ENCODE measurements at regions not wholly inside any gene's neighbourhood (a gene's known extent, or its start where the extent isn't known, plus 50 kb on each side); places are given as distances from the start of the nearest gene placed in this dataset.

GRCh38 chr4:22877486-22878052, 184.8 kb downstream of the GBA3 start:
- no peak for DNase-seq (ENCODE audit: low spot score)

- no peak for DNase-seq (ENCODE audit: low spot score)
Measured at GRCh38 chr4:22876270-22876669, 183.5 kb downstream of the GBA3 start.

- no peak for DNase-seq (ENCODE audit: low spot score)
Measured at GRCh38 chr4:22875587-22876257, 183.0 kb downstream of the GBA3 start.

GRCh38 chr4:22874334-22874912, 181.7 kb downstream of the GBA3 start:
- DNase-seq (ENCODE audit: low spot score): no peak

GRCh38 chr4:22873899-22874298, 181.2 kb downstream of the GBA3 start:
- DNase-seq (ENCODE audit: low spot score): no peak

- no peak for DNase-seq (ENCODE audit: low spot score)
Measured at GRCh38 chr4:22870847-22871449, 178.2 kb downstream of the GBA3 start.

GRCh38 chr4:22869235-22869634, 176.5 kb downstream of the GBA3 start:
- DNase-seq (ENCODE audit: low spot score): no peak

Data from SK-N-DZ (cell line).